ENCODE measurements at regions not wholly inside any gene's neighbourhood (a gene's known extent, or its start where the extent isn't known, plus 50 kb on each side); places are given as distances from the start of the nearest gene placed in this dataset.

DNA sequence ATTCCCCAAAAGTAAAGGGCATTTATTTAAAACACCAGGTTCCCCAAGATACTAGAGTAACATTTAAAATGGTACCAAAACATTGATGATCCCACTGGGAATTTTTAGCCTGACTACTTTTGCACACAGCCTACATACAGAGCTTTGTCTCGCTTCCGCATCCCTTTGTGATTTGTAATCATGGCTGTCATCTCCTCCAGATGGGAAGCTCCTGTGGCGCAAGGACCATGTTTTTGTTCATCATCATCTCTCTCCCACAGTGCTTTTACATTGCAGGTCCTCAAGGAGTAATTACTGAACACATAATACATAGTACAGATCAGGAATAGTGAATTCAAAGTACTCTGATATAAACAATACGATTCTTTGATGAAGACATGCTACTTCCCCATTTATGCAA is 231.2 kb upstream of the MTNR1B start:
- TF ChIP-seq ARID2 (CRISPR knock-in tag; IDR thresholded peaks at IDR 0.05; ENCODE audit: borderline replicate concordance) = no peak
- TF ChIP-seq, protein P1, sequence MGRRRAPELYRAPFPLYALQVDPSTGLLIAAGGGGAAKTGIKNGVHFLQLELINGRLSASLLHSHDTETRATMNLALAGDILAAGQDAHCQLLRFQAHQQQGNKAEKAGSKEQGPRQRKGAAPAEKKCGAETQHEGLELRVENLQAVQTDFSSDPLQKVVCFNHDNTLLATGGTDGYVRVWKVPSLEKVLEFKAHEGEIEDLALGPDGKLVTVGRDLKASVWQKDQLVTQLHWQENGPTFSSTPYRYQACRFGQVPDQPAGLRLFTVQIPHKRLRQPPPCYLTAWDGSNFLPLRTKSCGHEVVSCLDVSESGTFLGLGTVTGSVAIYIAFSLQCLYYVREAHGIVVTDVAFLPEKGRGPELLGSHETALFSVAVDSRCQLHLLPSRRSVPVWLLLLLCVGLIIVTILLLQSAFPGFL (CRISPR knock-in tag; IDR thresholded peaks at IDR 0.05) = no peak
- TF ChIP-seq POLR2AphosphoS5 (IDR thresholded peaks at IDR 0.05; ENCODE audit: low read depth, low read length) = no peak
- TF ChIP-seq EZH2 (conservative IDR thresholded peaks at IDR 0.05; ENCODE audit: low read depth, low read length) = no peak
- TF ChIP-seq NR1H2 (CRISPR knock-in tag; IDR thresholded peaks at IDR 0.05; ENCODE audit: borderline replicate concordance, low read depth) = no peak
- TF ChIP-seq ZNF30 (CRISPR knock-in tag; IDR thresholded peaks at IDR 0.05) = no peak
- no peak for TF ChIP-seq EHMT2 (IDR thresholded peaks at IDR 0.05; ENCODE audit: borderline replicate concordance, low read depth, low read length)
- TF ChIP-seq, protein P2, sequence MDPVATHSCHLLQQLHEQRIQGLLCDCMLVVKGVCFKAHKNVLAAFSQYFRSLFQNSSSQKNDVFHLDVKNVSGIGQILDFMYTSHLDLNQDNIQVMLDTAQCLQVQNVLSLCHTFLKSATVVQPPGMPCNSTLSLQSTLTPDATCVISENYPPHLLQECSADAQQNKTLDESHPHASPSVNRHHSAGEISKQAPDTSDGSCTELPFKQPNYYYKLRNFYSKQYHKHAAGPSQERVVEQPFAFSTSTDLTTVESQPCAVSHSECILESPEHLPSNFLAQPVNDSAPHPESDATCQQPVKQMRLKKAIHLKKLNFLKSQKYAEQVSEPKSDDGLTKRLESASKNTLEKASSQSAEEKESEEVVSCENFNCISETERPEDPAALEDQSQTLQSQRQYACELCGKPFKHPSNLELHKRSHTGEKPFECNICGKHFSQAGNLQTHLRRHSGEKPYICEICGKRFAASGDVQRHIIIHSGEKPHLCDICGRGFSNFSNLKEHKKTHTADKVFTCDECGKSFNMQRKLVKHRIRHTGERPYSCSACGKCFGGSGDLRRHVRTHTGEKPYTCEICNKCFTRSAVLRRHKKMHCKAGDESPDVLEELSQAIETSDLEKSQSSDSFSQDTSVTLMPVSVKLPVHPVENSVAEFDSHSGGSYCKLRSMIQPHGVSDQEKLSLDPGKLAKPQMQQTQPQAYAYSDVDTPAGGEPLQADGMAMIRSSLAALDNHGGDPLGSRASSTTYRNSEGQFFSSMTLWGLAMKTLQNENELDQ (CRISPR knock-in tag; IDR thresholded peaks at IDR 0.05; ENCODE audit: borderline replicate concordance) = no peak
- TF ChIP-seq, protein P3, sequence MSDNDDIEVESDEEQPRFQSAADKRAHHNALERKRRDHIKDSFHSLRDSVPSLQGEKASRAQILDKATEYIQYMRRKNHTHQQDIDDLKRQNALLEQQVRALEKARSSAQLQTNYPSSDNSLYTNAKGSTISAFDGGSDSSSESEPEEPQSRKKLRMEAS (IDR thresholded peaks at IDR 0.05) = no peak
- TF ChIP-seq ZNF121 (CRISPR knock-in tag; IDR thresholded peaks at IDR 0.05) = no peak
- TF ChIP-seq, protein P4, sequence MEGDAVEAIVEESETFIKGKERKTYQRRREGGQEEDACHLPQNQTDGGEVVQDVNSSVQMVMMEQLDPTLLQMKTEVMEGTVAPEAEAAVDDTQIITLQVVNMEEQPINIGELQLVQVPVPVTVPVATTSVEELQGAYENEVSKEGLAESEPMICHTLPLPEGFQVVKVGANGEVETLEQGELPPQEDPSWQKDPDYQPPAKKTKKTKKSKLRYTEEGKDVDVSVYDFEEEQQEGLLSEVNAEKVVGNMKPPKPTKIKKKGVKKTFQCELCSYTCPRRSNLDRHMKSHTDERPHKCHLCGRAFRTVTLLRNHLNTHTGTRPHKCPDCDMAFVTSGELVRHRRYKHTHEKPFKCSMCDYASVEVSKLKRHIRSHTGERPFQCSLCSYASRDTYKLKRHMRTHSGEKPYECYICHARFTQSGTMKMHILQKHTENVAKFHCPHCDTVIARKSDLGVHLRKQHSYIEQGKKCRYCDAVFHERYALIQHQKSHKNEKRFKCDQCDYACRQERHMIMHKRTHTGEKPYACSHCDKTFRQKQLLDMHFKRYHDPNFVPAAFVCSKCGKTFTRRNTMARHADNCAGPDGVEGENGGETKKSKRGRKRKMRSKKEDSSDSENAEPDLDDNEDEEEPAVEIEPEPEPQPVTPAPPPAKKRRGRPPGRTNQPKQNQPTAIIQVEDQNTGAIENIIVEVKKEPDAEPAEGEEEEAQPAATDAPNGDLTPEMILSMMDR (CRISPR knock-in tag; IDR thresholded peaks at IDR 0.05) = no peak
- no peak for TF ChIP-seq ZNF777 (CRISPR knock-in tag; IDR thresholded peaks at IDR 0.05)
